BLaER1 treated with 17β-estradiol and CSF1 and Interleukin-3, amounts not matched to agents 10 nM and 100 nM (cell line): ENCODE measurements at regions not wholly inside any gene's neighbourhood (a gene's known extent, or its start where the extent isn't known, plus 50 kb on each side); places are given as distances from the start of the nearest gene placed in this dataset.

Experiments
- H3K27ac ChIP-seq, 11 experiments: shearing (Covaris generic); formaldehyde crosslinking; 2 replicates each; pipeline ENCODE4 v1.8.1; 2022
- H3K27me3 ChIP-seq, 11 experiments: shearing (Covaris generic); formaldehyde crosslinking; 2 replicates each; pipeline ENCODE4 v1.8.1; 2022
- H3K36me3 ChIP-seq, 11 experiments: shearing (Covaris generic); formaldehyde crosslinking; 2 replicates each; pipeline ENCODE4 v1.8.1; 2022
- H3K4me1 ChIP-seq, 10 experiments: shearing (Covaris generic); formaldehyde crosslinking; 2 replicates each; pipeline ENCODE4 v1.8.1; 2022
- H3K4me2 ChIP-seq, 11 experiments: shearing (Covaris generic); formaldehyde crosslinking; 2 replicates each; pipeline ENCODE4 v1.8.1; 2022
- H3K4me3 ChIP-seq, 10 experiments: shearing (Covaris generic); formaldehyde crosslinking; 2 replicates each; pipeline ENCODE4 v1.8.1; 2022
- H3K9ac ChIP-seq, 11 experiments: shearing (Covaris generic); formaldehyde crosslinking; 2 replicates each; pipeline ENCODE4 v1.8.1; 2022
- H3K9me3 ChIP-seq, 11 experiments: shearing (Covaris generic); formaldehyde crosslinking; replicated peaks in 1 of 11; 2 replicates each; pipeline ENCODE4 v1.8.1; 2022
- H4K20me1 ChIP-seq, 11 experiments: shearing (Covaris generic); formaldehyde crosslinking; 2 replicates each; pipeline ENCODE4 v1.8.1; 2022
- Cebpa-rat ChIP-seq, 11 experiments: shearing (Covaris generic); IDR thresholded peaks; 2 replicates each; pipeline ENCODE4 v1.8.1; 2022

DNA sequence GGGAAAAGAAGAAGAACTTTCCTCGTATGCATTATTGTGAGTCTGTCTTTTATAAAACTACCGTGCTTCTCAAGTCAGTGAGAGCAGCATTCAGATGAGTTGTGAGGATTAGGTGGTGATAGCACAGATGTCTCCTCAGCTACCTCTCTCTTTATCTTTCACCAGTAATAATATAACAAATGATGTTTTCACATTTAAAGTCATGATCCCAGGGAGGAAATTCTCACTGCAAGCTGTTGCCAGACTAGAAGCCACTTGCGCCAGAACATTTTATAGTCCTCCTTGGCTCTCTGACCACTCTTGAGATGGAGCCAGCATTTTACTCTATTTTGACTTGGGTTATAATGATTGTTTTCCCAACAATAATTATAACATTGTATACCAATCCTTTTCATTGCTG lies 443.1 kb downstream of the AEBP2 start:
- Histone ChIP-seq H3K9ac (no peak overlapping the region), H4K20me1 (no peaks in the 10 kb centered on the region), H3K4me1 (peaks cover 0 to 32% (median 9%) of the 10 kb centered on the region in 10 experiments; a peak in 10 of 20 replicates), H3K27me3 (no peaks in the 10 kb centered on the region), H3K27ac (no peak overlapping the region), H3K36me3 (no peaks in the 10 kb centered on the region), H3K4me2 (no peak overlapping the region), H3K4me3 (no peak overlapping the region), H3K9me3 (peaks cover 0 to 8% (median 4%) of the 10 kb centered on the region in 11 experiments; a peak in 11 of 22 replicates)
- no peak for TF ChIP-seq Cebpa-rat (IDR thresholded peaks at IDR 0.05)

DNA sequence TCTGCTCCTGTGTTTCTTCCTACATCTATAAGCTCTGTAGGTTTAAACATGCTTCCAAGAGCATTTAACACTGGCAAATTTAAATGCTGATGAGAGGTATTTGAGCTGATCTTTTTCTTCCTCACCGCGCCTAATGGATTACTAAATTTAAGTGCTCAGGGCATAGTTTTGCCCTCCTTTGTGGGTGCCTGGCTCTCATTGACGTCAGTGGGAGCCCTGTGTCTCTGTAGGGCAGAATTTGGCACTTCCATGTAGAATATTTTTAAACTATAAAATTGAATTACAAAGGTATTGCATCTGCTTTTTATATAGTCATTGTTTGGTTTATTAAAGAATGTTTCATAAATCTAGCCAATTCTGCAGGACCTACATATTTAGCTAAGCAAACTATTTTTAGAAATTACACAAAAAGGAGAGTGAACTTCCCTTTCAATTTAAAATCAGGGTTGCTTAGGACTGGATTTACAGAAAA lies 444.8 kb downstream of the AEBP2 start:
- peak overlapping the region in 4 of 11 experiments; percentile 1 to 51 (median 30); a peak in 4 of 22 replicates for H3K4me2 ChIP-seq
- H3K27me3 ChIP-seq = no peaks in the 10 kb centered on the region
- no peaks in the 10 kb centered on the region for H3K36me3 ChIP-seq
- H3K4me3 ChIP-seq = no peak overlapping the region
- H3K27ac ChIP-seq = no peak overlapping the region
- H3K9me3 ChIP-seq = peaks cover 0 to 8% (median 4%) of the 10 kb centered on the region in 11 experiments; a peak in 11 of 22 replicates
- no peak for TF ChIP-seq Cebpa-rat (IDR thresholded peaks at IDR 0.05)
- H3K4me1 ChIP-seq = peaks cover 0 to 37% (median 10%) of the 10 kb centered on the region in 10 experiments; a peak in 10 of 20 replicates
- H4K20me1 ChIP-seq = no peaks in the 10 kb centered on the region
- H3K9ac ChIP-seq = no peak overlapping the region

DNA sequence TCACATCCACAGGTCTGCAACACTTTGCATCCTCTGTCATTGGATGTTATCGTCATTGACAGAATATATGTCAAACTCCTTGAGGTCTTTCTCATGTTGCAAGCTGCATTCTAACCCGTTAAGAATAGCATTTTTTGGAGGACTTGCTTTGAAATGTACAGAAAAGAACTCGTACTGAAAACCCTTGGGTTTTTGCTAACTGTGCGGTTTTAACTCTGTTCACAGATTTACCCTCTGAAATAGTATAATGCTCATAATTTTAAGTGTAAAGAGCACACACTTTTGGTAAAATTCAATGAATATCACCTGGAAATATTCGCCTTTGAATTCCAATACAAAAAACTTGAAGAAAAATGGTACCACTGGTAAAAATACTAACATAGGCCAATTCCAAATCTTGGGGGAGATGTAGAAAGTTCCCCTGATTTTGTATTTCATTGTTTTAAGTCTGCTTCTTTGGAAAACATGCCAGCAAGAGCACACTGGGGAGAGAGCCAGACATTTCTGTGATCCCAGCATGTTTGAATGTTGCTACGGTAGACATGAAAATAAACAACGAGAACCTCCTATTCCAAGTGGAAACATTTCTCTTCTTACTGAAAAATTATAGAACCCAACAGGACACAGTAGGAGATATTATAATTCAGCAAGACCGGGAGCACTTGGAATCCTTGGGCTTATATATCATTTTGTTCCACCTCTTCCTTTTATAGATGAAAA lies 446.0 kb downstream of the AEBP2 start:
- H3K27me3 ChIP-seq = no peaks in the 10 kb centered on the region
- H3K27ac ChIP-seq = no peak overlapping the region
- no peak overlapping the region for H3K4me3 ChIP-seq
- H3K9me3 ChIP-seq = peaks cover 0 to 8% (median 4%) of the 10 kb centered on the region in 11 experiments; a peak in 11 of 22 replicates
- TF ChIP-seq Cebpa-rat (IDR thresholded peaks at IDR 0.05) = no peak
- no peak overlapping the region for H3K9ac ChIP-seq
- peaks cover 0 to 38% (median 10%) of the 10 kb centered on the region in 10 experiments; a peak in 10 of 20 replicates for H3K4me1 ChIP-seq
- H3K4me2 ChIP-seq = peak overlapping the region in 1 of 11 experiments; percentile 51; a peak in 1 of 22 replicates
- no peaks in the 10 kb centered on the region for H4K20me1 ChIP-seq
- no peaks in the 10 kb centered on the region for H3K36me3 ChIP-seq

DNA sequence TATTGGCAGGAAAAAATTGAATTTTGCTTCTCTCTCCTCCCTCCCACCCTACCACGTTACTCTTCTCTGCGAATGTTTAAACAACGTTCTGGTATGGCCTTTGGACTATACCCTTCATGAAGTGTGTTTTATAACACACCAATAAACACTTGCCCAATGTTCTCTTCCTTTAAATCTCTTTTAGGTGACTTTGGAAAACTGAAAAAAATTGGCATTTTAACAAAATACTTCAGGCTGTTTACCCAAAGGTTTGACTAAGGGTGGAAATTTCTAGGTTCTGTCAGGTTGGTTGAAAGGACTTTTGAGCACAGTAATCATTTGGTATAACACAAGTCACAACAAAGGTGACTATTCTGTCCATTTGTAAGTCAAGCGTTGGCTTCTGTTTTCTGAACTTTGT lies 446.8 kb downstream of the AEBP2 start:
- no peak for TF ChIP-seq Cebpa-rat (IDR thresholded peaks at IDR 0.05)
- Histone ChIP-seq H3K4me3 (no peak overlapping the region), H4K20me1 (no peaks in the 10 kb centered on the region), H3K36me3 (no peaks in the 10 kb centered on the region), H3K27me3 (no peaks in the 10 kb centered on the region), H3K4me1 (peaks cover 0 to 42% (median 10%) of the 10 kb centered on the region in 10 experiments; a peak in 10 of 20 replicates), H3K9ac (no peak overlapping the region), H3K9me3 (peaks cover 0 to 8% (median 4%) of the 10 kb centered on the region in 11 experiments; a peak in 11 of 22 replicates), H3K4me2 (peak overlapping the region in 1 of 11 experiments; percentile 49; a peak in 2 of 22 replicates), H3K27ac (no peak overlapping the region)

DNA sequence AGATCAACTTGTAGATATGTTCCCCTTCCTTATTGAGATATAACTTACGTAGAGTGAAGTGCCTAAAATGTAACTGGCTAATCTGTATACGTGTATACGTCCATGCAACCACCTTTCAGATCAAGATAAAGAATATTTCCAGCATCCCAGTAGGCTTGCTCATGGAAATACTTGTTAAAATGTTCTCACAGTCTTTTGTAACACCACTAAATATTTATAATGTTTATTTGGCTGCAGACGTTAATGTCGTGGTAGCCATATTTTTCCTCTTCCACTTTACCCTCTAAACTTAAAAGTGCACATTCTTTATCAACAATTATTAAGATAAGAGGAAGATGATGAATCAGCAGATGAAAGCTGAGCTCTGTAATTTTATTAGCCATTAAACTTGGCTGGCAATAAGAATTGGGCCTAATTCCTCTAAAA lies 447.4 kb downstream of the AEBP2 start:
- Histone ChIP-seq H3K4me3 (no peak overlapping the region), H3K27me3 (no peaks in the 10 kb centered on the region), H3K9me3 (peaks cover 0 to 8% (median 4%) of the 10 kb centered on the region in 11 experiments; a peak in 11 of 22 replicates), H3K27ac (peak overlapping the region in 5 of 11 experiments; percentile 5 to 43 (median 34); a peak in 9 of 22 replicates), H3K4me2 (peak overlapping the region in 6 of 11 experiments; percentile 1 to 53 (median 44); a peak in 8 of 22 replicates), H3K9ac (no peak overlapping the region), H3K36me3 (no peaks in the 10 kb centered on the region), H4K20me1 (no peaks in the 10 kb centered on the region), H3K4me1 (peaks cover 0 to 42% (median 10%) of the 10 kb centered on the region in 10 experiments; a peak in 10 of 20 replicates)
- TF ChIP-seq Cebpa-rat (IDR thresholded peaks at IDR 0.05) = no peak

DNA sequence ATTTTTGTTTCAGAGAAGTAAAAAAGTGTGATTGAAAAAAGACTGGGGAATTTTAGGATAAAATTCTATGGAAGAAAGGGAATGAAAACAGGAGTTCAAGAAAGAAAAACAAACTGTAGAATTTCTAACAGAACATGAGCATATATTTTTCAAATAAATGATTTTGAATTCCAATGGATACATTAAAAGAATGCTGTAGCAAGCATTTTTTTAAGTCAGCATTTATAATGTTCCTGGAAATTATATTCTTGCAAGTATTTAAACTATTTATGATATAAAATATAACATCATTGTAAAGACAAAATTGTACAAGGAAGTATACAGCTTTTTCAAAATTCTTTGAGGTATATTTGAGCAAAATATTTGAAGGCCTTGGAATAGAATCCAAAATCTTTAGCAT lies 450.7 kb downstream of the AEBP2 start:
- peaks cover 0 to 39% (median 22%) of the 10 kb centered on the region in 10 experiments; a peak in 13 of 20 replicates for H3K4me1 ChIP-seq
- no peaks in the 10 kb centered on the region for H3K36me3 ChIP-seq
- no peaks in the 10 kb centered on the region for H3K9me3 ChIP-seq
- no peaks in the 10 kb centered on the region for H4K20me1 ChIP-seq
- H3K9ac ChIP-seq = no peak overlapping the region
- no peak overlapping the region for H3K4me3 ChIP-seq
- no peak overlapping the region for H3K4me2 ChIP-seq
- no peak for TF ChIP-seq Cebpa-rat (IDR thresholded peaks at IDR 0.05)
- H3K27me3 ChIP-seq = no peaks in the 10 kb centered on the region
- H3K27ac ChIP-seq = no peak overlapping the region

DNA sequence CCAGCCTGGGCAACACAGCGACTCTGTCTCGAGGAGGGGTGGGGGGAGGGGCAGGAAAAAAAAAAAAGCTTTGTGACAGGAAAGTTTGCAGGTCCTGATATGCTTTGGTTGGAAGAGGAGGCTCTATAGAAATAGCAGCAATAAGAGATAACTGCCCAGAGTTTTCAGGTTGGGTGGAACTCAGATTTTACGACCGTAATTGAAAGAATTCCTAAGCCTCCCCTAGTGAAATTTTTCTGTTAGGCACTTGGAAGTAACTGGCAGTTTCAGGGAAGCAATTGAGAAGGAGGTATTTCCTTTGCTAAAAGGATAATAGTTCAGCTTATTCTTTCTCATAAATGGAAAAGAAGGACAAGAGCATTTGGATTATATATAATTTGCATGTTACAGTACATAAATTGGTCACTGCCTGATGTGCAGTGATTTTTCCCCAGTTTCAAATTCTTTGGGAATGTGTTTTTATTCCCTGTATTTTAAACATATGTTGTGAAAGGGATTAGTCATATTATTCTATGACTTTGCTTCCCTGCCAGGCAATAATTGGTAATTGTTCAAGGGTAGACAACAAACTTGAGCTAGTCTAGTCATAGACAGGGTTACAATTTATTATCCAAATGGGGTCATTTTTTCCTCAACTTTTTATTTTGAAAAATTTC lies 452.8 kb downstream of the AEBP2 start:
- Histone ChIP-seq H3K4me2 (no peak overlapping the region), H4K20me1 (no peaks in the 10 kb centered on the region), H3K9me3 (peaks cover 0 to 7% (median 0%) of the 10 kb centered on the region in 11 experiments; a peak in 1 of 22 replicates), H3K9ac (no peak overlapping the region), H3K27me3 (no peaks in the 10 kb centered on the region), H3K27ac (no peak overlapping the region), H3K36me3 (no peaks in the 10 kb centered on the region), H3K4me3 (no peak overlapping the region), H3K4me1 (peaks cover 0 to 37% (median 16%) of the 10 kb centered on the region in 10 experiments; a peak in 13 of 20 replicates)
- TF ChIP-seq Cebpa-rat (IDR thresholded peaks at IDR 0.05) = no peak

DNA sequence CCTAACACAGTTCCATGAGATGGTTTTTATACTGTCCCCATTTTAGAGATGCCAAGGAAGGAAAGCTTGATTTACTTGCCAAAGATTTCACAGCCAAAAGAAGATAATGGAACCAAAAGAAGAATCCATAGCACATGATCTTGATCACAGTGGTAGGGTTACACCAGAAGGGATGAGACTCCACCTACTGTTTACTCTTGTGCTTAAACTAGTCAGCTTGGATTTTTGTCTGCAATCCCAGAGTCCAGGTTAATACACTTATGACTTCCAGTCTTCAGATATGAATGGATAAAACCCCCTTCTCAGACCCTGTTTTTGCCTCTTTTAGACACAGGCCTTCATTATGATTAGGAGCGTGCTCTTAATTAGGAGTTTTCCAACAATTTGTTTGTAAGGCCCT lies 454.2 kb downstream of the AEBP2 start:
- H3K4me2 ChIP-seq = peak overlapping the region in 7 of 11 experiments; percentile 32 to 66 (median 46); a peak in 8 of 22 replicates
- peak overlapping the region in 5 of 11 experiments; percentile 5 to 54 (median 44); a peak in 5 of 22 replicates for H3K9ac ChIP-seq
- no peaks in the 10 kb centered on the region for H3K27me3 ChIP-seq
- H3K4me1 ChIP-seq = peaks cover 0 to 29% (median 14%) of the 10 kb centered on the region in 10 experiments; a peak in 13 of 20 replicates
- H3K36me3 ChIP-seq = no peaks in the 10 kb centered on the region
- no peak for TF ChIP-seq Cebpa-rat (IDR thresholded peaks at IDR 0.05)
- H3K9me3 ChIP-seq = peaks cover 0 to 7% (median 0%) of the 10 kb centered on the region in 11 experiments; a peak in 1 of 22 replicates
- no peak overlapping the region for H3K4me3 ChIP-seq
- no peaks in the 10 kb centered on the region for H4K20me1 ChIP-seq
- peak overlapping the region in 10 of 11 experiments; percentile 27 to 78 (median 63); a peak in 18 of 22 replicates for H3K27ac ChIP-seq
